ENCODE measurements at regions not wholly inside any gene's neighbourhood (a gene's known extent, or its start where the extent isn't known, plus 50 kb on each side); places are given as distances from the start of the nearest gene placed in this dataset.
A peak's percentile ranks its signal among the peaks of the same experiment; 100 is the strongest.

- no peak for TF ChIP-seq YY1 (IDR thresholded peaks at IDR 0.05; ENCODE audit: low read depth)
- TF ChIP-seq RAD21 (IDR thresholded peaks at IDR 0.05; ENCODE audit: low read depth): no peak
- TF ChIP-seq FOXM1 (IDR thresholded peaks at IDR 0.05; ENCODE audit: borderline replicate concordance, low read depth): no peak
- no peak for TF ChIP-seq NFIC (IDR thresholded peaks at IDR 0.05)
- TF ChIP-seq TAF1 (IDR thresholded peaks at IDR 0.05; ENCODE audit: low read depth): no peak
- TF ChIP-seq ZBTB7A (IDR thresholded peaks at IDR 0.05; ENCODE audit: low read depth): no peak
- no peak for TF ChIP-seq EGR1 (IDR thresholded peaks at IDR 0.05)
- no peak for TF ChIP-seq CREB1 (IDR thresholded peaks at IDR 0.05; ENCODE audit: low read depth)
- TF ChIP-seq USF1 (IDR thresholded peaks at IDR 0.05): no peak
These were observed 380.9 kb downstream of the GJA1 start for GRCh38 chr6:121816361-121816760.

GRCh38 chr6:121816906-121817540 lies 381.6 kb downstream of the GJA1 start:
- TF ChIP-seq USF1 (IDR thresholded peaks at IDR 0.05) (no peak), MAX (IDR thresholded peaks at IDR 0.05) (no peak), CEBPB (IDR thresholded peaks at IDR 0.05) (no peak), ZBTB7A (IDR thresholded peaks at IDR 0.05; ENCODE audit: low read depth) (no peak), REST (IDR thresholded peaks at IDR 0.05; ENCODE audit: low read depth) (no peak), TAF1 (IDR thresholded peaks at IDR 0.05; ENCODE audit: low read depth) (no peak), TCF12 (IDR thresholded peaks at IDR 0.05; ENCODE audit: low read depth) (no peak), EGR1 (IDR thresholded peaks at IDR 0.05) (no peak), RAD21 (IDR thresholded peaks at IDR 0.05; ENCODE audit: low read depth) (no peak), YY1 (IDR thresholded peaks at IDR 0.05; ENCODE audit: low read depth) (no peak), CREB1 (IDR thresholded peaks at IDR 0.05; ENCODE audit: low read depth) (no peak)

GRCh38 chr6:121823437-121823851 lies 388.0 kb downstream of the GJA1 start:
- TF ChIP-seq NFIC (IDR thresholded peaks at IDR 0.05) (peak; percentile 61), EGR1 (IDR thresholded peaks at IDR 0.05) (no peak), YY1 (IDR thresholded peaks at IDR 0.05; ENCODE audit: low read depth) (no peak), TCF12 (IDR thresholded peaks at IDR 0.05; ENCODE audit: low read depth) (0 out of 2 replicates have a peak, but pooled peaks have one; percentile 21), TEAD4 (IDR thresholded peaks at IDR 0.05) (peak; percentile 85)

GRCh38 chr6:121826156-121826810 lies 390.8 kb downstream of the GJA1 start:
- TF ChIP-seq NFIC (IDR thresholded peaks at IDR 0.05): peak; percentile 55
- TF ChIP-seq TEAD4 (IDR thresholded peaks at IDR 0.05): peak; percentile 28; the same call in 1 of the 2 replicates
- no peak for TF ChIP-seq TAF1 (IDR thresholded peaks at IDR 0.05; ENCODE audit: low read depth)
- TF ChIP-seq EP300 (IDR thresholded peaks at IDR 0.05; ENCODE audit: borderline replicate concordance): peak; percentile 32; the same call in 1 of the 2 replicates

GRCh38 chr6:121828146-121828886 lies 392.9 kb downstream of the GJA1 start:
- no peak for TF ChIP-seq TCF12 (IDR thresholded peaks at IDR 0.05; ENCODE audit: low read depth)
- no peak for TF ChIP-seq TEAD4 (IDR thresholded peaks at IDR 0.05)
- TF ChIP-seq EGR1 (IDR thresholded peaks at IDR 0.05): no peak
- no peak for TF ChIP-seq CEBPB (IDR thresholded peaks at IDR 0.05)
- TF ChIP-seq ZBTB7A (IDR thresholded peaks at IDR 0.05; ENCODE audit: low read depth): no peak
- TF ChIP-seq RAD21 (IDR thresholded peaks at IDR 0.05; ENCODE audit: low read depth): no peak
- no peak for TF ChIP-seq NFIC (IDR thresholded peaks at IDR 0.05)
- TF ChIP-seq USF1 (IDR thresholded peaks at IDR 0.05): no peak
- TF ChIP-seq EP300 (IDR thresholded peaks at IDR 0.05; ENCODE audit: borderline replicate concordance): no peak

- no peak for TF ChIP-seq TEAD4 (IDR thresholded peaks at IDR 0.05)
- no peak for TF ChIP-seq ZBTB7A (IDR thresholded peaks at IDR 0.05; ENCODE audit: low read depth)
- TF ChIP-seq RAD21 (IDR thresholded peaks at IDR 0.05; ENCODE audit: low read depth): no peak
- TF ChIP-seq USF1 (IDR thresholded peaks at IDR 0.05): no peak
- no peak for TF ChIP-seq EP300 (IDR thresholded peaks at IDR 0.05; ENCODE audit: borderline replicate concordance)
- TF ChIP-seq TAF1 (IDR thresholded peaks at IDR 0.05; ENCODE audit: low read depth): no peak
- no peak for TF ChIP-seq CEBPB (IDR thresholded peaks at IDR 0.05)
These were observed 395.3 kb downstream of the GJA1 start for GRCh38 chr6:121830736-121831135.

Data from Ishikawa (cell line).